ENCODE measurements at regions not wholly inside any gene's neighbourhood (a gene's known extent, or its start where the extent isn't known, plus 50 kb on each side); places are given as distances from the start of the nearest gene placed in this dataset.

DNA sequence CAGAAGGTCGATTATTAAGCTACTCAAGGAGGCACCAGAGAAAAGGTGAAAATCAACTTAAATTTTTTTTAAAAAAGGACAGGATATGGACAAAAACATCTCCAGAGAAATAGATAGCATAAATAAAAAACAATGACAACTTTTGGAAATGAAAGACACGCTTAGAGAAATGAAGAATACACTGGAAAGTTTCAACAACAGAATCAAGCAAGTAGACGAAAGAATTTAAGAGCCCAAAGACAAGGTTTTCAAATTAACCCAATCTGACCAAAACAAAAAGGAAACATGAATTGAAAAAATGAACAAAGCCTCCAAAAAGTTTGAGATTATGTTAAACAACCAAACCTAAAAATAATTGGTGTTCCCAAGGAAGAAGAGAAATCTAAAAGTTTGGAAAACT, 191.1 kb upstream of the BMP4 start:
- no peaks in the 10 kb centered on the region for H3K4me1 ChIP-seq (ENCODE audit: control insufficient read depth in 1 of 2, insufficient read depth in 2 of 2, low read length in 2 of 2)
- H3K27ac ChIP-seq (ENCODE audit: low read length), result no peak overlapping the region
- no peaks in the 10 kb centered on the region for H3K27me3 ChIP-seq (ENCODE audit: low read depth, low read length)
- H3K4me3 ChIP-seq (ENCODE audit: low read depth in 1 of 2, low read length in 2 of 2), result no peak overlapping the region
- no peaks in the 10 kb centered on the region for H3K36me3 ChIP-seq (ENCODE audit: control insufficient read depth in 1 of 2, insufficient read depth in 2 of 2, low read length in 2 of 2)
- peaks cover 0 to 10% of the 10 kb centered on the region in 2 donors for H3K9me3 ChIP-seq (ENCODE audit: control insufficient read depth in 1 of 2, low read length in 2 of 2)

DNA sequence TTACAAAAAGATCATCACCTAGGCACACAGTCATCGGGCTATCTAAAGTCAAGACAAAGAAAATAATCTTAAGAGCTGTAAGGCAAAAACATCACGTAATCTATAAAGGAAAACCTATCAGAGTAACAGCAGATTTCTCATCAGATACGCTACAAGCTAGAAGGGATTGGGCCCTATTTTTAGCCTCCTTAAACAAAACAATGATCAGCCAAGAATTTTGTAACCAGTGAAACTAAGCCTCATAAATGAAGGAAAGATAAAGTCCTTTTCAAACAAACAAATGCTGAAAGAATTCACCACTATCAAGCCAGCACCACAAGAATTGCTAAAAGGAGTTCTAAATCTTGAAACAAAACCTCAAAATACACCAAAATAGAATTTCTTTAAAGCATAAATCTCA, 191.6 kb upstream of the BMP4 start:
- H3K36me3 ChIP-seq (ENCODE audit: control insufficient read depth in 1 of 2, insufficient read depth in 2 of 2, low read length in 2 of 2), result no peaks in the 10 kb centered on the region
- no peaks in the 10 kb centered on the region for H3K27me3 ChIP-seq (ENCODE audit: low read depth, low read length)
- H3K4me3 ChIP-seq (ENCODE audit: low read depth in 1 of 2, low read length in 2 of 2), result no peak overlapping the region
- H3K27ac ChIP-seq (ENCODE audit: low read length), result no peak overlapping the region
- H3K9me3 ChIP-seq (ENCODE audit: control insufficient read depth in 1 of 2, low read length in 2 of 2), result peaks cover 0 to 10% of the 10 kb centered on the region in 2 donors
- no peaks in the 10 kb centered on the region for H3K4me1 ChIP-seq (ENCODE audit: control insufficient read depth in 1 of 2, insufficient read depth in 2 of 2, low read length in 2 of 2)

DNA sequence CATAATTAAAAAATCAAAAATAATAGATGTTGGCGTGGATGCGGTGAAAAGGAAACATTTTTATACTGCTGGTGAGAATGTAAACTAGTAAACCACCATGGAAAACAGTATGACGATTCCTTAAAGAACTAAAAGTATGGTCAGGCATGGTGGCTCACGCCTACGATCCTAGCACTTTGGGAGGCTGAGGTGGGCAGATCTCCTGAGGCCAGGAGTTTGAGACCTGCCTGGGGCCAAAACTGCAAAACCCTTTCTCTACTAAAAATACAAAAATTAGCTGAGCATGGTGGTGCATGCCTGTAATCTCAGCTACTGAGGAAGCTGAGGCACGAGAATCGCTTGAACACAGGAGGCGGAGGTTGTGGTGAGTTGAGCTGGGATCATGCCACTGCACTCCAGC, 195.7 kb upstream of the BMP4 start:
- H3K4me1 ChIP-seq (ENCODE audit: control insufficient read depth in 1 of 2, insufficient read depth in 2 of 2, low read length in 2 of 2), result no peaks in the 10 kb centered on the region
- peaks cover 0 to 5% of the 10 kb centered on the region in 2 donors for H3K9me3 ChIP-seq (ENCODE audit: control insufficient read depth in 1 of 2, low read length in 2 of 2)
- no peaks in the 10 kb centered on the region for H3K36me3 ChIP-seq (ENCODE audit: control insufficient read depth in 1 of 2, insufficient read depth in 2 of 2, low read length in 2 of 2)
- no peak overlapping the region for H3K27ac ChIP-seq (ENCODE audit: low read length)
- no peaks in the 10 kb centered on the region for H3K27me3 ChIP-seq (ENCODE audit: low read depth, low read length)
- no peak overlapping the region for H3K4me3 ChIP-seq (ENCODE audit: low read depth in 1 of 2, low read length in 2 of 2)

DNA sequence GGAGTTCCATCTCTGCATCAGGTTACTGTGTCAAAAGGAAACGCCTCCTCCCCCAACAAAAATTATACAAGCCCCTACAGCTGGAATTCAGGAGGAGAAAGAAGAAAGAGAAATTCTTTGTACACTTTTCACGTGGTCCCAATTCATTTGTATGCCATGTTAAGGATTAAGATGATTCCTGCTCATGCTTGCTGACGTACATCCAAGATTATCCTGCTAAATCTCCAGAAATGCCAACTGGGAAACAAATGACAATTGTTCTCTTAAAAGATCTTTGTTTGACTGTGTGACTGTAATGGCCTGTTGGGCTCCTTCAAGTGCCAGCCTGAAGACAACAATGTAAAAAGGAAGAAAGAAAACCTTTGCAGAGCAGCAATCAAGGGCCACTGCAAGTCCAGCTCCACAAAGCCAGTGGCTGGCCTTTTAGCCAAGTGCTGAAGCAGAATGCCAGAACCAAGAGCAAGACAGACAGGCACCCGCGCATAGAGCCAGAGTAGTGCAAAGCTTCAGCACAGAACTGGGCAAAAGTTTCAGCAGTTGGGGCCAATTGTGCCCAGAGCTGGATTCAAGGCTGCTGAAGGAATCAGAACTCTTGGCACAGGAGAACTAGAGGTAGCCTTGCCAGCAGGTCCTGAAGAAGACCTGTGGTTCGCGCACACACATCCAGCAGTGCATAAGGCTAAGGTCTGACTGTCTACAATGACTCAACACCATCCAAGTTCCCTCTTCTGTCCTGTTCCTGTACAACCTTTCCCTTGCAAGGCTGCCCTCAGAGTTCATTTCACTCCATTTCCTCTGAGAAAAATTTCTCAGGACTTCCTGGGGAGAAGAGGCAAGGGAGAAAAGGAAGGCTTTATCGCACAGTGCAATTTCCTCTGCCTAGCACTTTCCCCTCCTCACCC, 209.7 kb upstream of the BMP4 start:
- H3K27ac ChIP-seq (ENCODE audit: low read length), result no peak overlapping the region
- H3K9me3 ChIP-seq (ENCODE audit: control insufficient read depth in 1 of 2, low read length in 2 of 2), result no peaks in the 10 kb centered on the region
- H3K4me1 ChIP-seq (ENCODE audit: control insufficient read depth in 1 of 2, insufficient read depth in 2 of 2, low read length in 2 of 2), result no peaks in the 10 kb centered on the region
- no peaks in the 10 kb centered on the region for H3K36me3 ChIP-seq (ENCODE audit: control insufficient read depth in 1 of 2, insufficient read depth in 2 of 2, low read length in 2 of 2)
- no peak overlapping the region for H3K4me3 ChIP-seq (ENCODE audit: low read depth in 1 of 2, low read length in 2 of 2)
- no peaks in the 10 kb centered on the region for H3K27me3 ChIP-seq (ENCODE audit: low read depth, low read length)

DNA sequence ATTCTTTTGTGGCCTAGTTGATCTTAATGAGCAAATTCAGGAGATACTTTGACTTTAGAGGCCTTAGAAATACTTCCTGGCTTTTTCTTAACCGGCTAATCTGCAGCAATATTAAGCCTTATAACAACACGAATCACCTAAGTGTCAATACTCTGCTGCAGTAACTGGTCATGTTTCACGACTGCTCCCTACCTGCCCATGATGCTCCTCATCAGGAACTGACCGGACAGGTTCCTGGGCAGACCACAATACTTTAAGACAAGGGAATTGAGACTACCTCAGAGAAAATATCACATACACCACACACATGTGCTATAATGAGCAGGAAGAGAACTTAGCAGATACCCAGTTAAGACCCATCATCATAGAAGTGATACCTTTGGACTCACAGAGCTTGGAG, 211.9 kb upstream of the BMP4 start:
- Histone ChIP-seq H3K9me3 (ENCODE audit: control insufficient read depth in 1 of 2, low read length in 2 of 2) (no peaks in the 10 kb centered on the region), H3K4me3 (ENCODE audit: low read depth in 1 of 2, low read length in 2 of 2) (no peak overlapping the region), H3K27ac (ENCODE audit: low read length) (no peak overlapping the region), H3K36me3 (ENCODE audit: control insufficient read depth in 1 of 2, insufficient read depth in 2 of 2, low read length in 2 of 2) (no peaks in the 10 kb centered on the region), H3K4me1 (ENCODE audit: control insufficient read depth in 1 of 2, insufficient read depth in 2 of 2, low read length in 2 of 2) (no peaks in the 10 kb centered on the region), H3K27me3 (ENCODE audit: low read depth, low read length) (no peaks in the 10 kb centered on the region)

DNA sequence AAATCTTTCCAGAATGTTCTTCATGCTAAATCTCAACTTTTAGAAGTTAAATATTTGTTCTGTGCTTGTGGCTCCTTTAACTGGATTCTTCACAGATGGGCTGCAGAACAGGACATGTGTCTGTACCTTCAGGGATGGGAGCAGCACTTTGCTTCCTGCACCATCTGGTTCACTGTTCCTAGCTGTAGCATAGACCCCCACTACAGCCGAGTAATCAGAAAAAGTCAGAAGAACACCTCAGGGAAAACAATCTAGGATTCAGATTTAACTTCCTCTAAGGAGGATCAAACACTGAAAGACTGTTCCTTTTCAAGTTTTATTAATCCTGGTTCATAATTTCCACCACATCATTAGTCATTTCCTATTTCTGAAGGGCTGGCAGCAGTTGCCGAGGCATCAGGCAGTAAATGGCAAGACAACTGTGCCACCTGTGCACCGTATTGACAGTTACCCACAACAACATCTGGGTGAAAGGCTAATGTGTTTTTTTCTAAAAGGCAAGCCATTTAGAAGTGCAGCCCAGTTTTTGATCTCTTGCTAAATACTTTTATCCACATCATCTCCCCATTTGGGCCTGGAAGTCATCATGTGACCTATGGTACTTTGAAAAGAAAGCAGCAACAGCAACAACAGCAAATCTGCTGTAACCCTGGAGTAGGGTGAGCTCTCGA, 212.8 kb upstream of the BMP4 start:
- H3K36me3 ChIP-seq (ENCODE audit: control insufficient read depth in 1 of 2, insufficient read depth in 2 of 2, low read length in 2 of 2), result no peaks in the 10 kb centered on the region
- H3K27ac ChIP-seq (ENCODE audit: low read length), result no peak overlapping the region
- H3K27me3 ChIP-seq (ENCODE audit: low read depth, low read length), result no peaks in the 10 kb centered on the region
- peaks cover 0 to 7% of the 10 kb centered on the region in 2 donors for H3K4me1 ChIP-seq (ENCODE audit: control insufficient read depth in 1 of 2, insufficient read depth in 2 of 2, low read length in 2 of 2)
- H3K4me3 ChIP-seq (ENCODE audit: low read depth in 1 of 2, low read length in 2 of 2), result no peak overlapping the region
- H3K9me3 ChIP-seq (ENCODE audit: control insufficient read depth in 1 of 2, low read length in 2 of 2), result no peaks in the 10 kb centered on the region

DNA sequence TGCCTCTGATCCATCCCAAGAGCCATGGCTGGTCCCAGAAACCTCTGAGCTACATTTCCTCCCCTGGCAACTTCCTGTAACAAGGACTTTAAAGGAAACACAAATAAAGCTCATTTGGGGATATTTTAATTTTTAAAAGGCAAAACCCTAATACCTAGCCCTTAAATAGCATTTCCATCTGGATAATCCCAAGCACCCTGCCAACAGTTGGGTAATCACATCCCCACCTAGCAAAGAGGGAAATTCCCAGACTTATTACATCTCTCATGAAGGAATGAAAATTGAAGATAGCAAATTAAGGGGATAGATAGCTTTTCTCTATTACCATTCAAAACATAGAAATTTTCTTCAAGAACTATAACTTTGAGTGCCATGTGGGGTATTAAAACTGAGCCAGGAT, 213.7 kb upstream of the BMP4 start:
- no peaks in the 10 kb centered on the region for H3K36me3 ChIP-seq (ENCODE audit: control insufficient read depth in 1 of 2, insufficient read depth in 2 of 2, low read length in 2 of 2)
- H3K9me3 ChIP-seq (ENCODE audit: control insufficient read depth in 1 of 2, low read length in 2 of 2), result no peaks in the 10 kb centered on the region
- H3K4me3 ChIP-seq (ENCODE audit: low read depth in 1 of 2, low read length in 2 of 2), result no peak overlapping the region
- H3K27me3 ChIP-seq (ENCODE audit: low read depth, low read length), result no peaks in the 10 kb centered on the region
- H3K27ac ChIP-seq (ENCODE audit: low read length), result no peak overlapping the region
- peaks cover 0 to 7% of the 10 kb centered on the region in 2 donors for H3K4me1 ChIP-seq (ENCODE audit: control insufficient read depth in 1 of 2, insufficient read depth in 2 of 2, low read length in 2 of 2)

DNA sequence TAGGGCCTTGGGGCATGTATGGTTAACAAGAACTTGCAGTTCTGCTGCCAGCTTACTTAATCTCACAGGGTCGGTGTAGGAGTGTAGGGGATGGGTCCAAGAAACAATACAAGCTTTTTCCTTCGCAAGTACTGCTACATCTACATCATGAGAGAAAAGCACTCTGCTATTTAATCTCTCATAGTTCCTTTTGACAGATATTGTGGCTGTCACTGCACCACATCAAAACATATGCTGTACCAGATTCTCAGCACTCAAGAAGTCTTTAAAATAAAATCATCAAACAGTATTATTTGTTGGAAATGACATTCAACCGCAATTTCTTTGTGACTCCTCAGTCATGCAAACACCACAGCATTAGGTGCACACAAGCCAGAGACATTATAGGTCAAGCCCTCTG, 215.5 kb upstream of the BMP4 start:
- H3K4me3 ChIP-seq (ENCODE audit: low read depth in 1 of 2, low read length in 2 of 2), result no peak overlapping the region
- no peak overlapping the region for H3K27ac ChIP-seq (ENCODE audit: low read length)
- H3K27me3 ChIP-seq (ENCODE audit: low read depth, low read length), result no peaks in the 10 kb centered on the region
- H3K9me3 ChIP-seq (ENCODE audit: control insufficient read depth in 1 of 2, low read length in 2 of 2), result no peaks in the 10 kb centered on the region
- peaks cover 0 to 7% of the 10 kb centered on the region in 2 donors for H3K4me1 ChIP-seq (ENCODE audit: control insufficient read depth in 1 of 2, insufficient read depth in 2 of 2, low read length in 2 of 2)
- no peaks in the 10 kb centered on the region for H3K36me3 ChIP-seq (ENCODE audit: control insufficient read depth in 1 of 2, insufficient read depth in 2 of 2, low read length in 2 of 2)

DNA sequence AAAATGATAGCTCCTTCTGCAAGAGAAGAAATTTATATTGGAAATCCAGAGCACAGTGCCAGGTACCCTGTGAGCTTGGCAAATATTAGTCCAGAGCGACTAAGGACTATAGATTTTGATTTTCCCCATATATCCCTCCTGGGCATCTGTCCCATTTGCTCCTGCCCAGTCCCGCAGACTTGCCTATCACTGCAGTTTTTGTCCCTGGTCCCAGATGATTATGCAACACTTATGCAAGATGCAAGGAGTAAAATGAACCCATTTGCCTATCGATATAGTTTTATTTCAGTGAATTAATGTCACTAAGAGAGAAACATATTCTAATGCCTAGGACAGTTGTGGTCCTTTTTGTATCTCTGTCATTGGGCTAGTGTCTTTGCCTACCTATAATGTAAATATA, 215.9 kb upstream of the BMP4 start:
- Histone ChIP-seq H3K4me3 (ENCODE audit: low read depth in 1 of 2, low read length in 2 of 2) (no peak overlapping the region), H3K9me3 (ENCODE audit: control insufficient read depth in 1 of 2, low read length in 2 of 2) (no peaks in the 10 kb centered on the region), H3K4me1 (ENCODE audit: control insufficient read depth in 1 of 2, insufficient read depth in 2 of 2, low read length in 2 of 2) (peaks cover 0 to 7% of the 10 kb centered on the region in 2 donors), H3K27ac (ENCODE audit: low read length) (no peak overlapping the region), H3K36me3 (ENCODE audit: control insufficient read depth in 1 of 2, insufficient read depth in 2 of 2, low read length in 2 of 2) (no peaks in the 10 kb centered on the region), H3K27me3 (ENCODE audit: low read depth, low read length) (no peaks in the 10 kb centered on the region)

DNA sequence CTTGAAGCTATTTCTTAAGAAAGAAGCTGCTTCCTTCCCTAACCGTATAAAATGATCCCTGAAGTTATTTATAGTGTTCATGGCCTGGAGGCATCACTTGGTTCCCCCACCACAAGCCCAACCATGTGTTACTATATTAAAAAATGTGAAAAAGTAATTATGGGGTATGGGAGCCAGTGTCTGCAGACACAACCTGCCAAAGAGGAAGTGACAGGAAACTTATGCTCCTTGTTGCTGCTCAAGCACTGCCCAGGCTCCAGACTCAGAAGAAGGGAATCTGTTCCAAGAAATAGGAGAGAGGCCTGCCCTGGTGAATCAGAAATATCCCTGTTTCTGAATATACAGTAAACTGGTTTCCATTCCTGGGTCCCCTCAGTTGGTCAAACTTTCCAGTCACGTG, 217.2 kb upstream of the BMP4 start:
- Histone ChIP-seq H3K27me3 (ENCODE audit: low read depth, low read length) (no peaks in the 10 kb centered on the region), H3K4me1 (ENCODE audit: control insufficient read depth in 1 of 2, insufficient read depth in 2 of 2, low read length in 2 of 2) (peaks cover 7 to 9% of the 10 kb centered on the region in 2 donors), H3K36me3 (ENCODE audit: control insufficient read depth in 1 of 2, insufficient read depth in 2 of 2, low read length in 2 of 2) (no peaks in the 10 kb centered on the region), H3K27ac (ENCODE audit: low read length) (no peak overlapping the region), H3K4me3 (ENCODE audit: low read depth in 1 of 2, low read length in 2 of 2) (no peak overlapping the region), H3K9me3 (ENCODE audit: control insufficient read depth in 1 of 2, low read length in 2 of 2) (no peaks in the 10 kb centered on the region)

DNA sequence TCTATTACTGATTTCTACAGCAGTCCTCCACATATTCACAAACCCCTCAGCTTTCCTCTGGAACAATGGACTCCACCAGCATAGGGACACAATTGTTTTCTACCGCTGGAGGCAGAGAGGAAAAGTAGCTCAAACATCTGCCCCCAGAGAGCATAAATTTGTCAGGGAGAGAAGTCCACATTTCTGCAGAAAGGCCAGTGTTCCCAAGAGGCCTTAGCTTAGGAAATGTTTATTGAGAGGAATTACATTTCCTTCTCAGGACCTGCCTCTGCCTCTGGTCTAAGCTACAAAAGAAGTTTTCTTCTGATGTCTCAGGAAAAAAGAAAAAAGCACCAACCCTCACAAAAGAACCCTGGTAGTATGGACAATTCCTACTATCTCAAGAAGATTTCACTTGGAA, 217.8 kb upstream of the BMP4 start:
- Histone ChIP-seq H3K36me3 (ENCODE audit: control insufficient read depth in 1 of 2, insufficient read depth in 2 of 2, low read length in 2 of 2) (no peaks in the 10 kb centered on the region), H3K27me3 (ENCODE audit: low read depth, low read length) (no peaks in the 10 kb centered on the region), H3K4me1 (ENCODE audit: control insufficient read depth in 1 of 2, insufficient read depth in 2 of 2, low read length in 2 of 2) (peaks cover 7 to 9% of the 10 kb centered on the region in 2 donors), H3K27ac (ENCODE audit: low read length) (no peak overlapping the region), H3K9me3 (ENCODE audit: control insufficient read depth in 1 of 2, low read length in 2 of 2) (no peaks in the 10 kb centered on the region), H3K4me3 (ENCODE audit: low read depth in 1 of 2, low read length in 2 of 2) (no peak overlapping the region)
